Heart right ventricle (tissue), 16 donors: ENCODE measurements at regions not wholly inside any gene's neighbourhood (a gene's known extent, or its start where the extent isn't known, plus 50 kb on each side); places are given as distances from the start of the nearest gene placed in this dataset.
"Not testable (repeated sequence)": the region's sequence is repeated elsewhere in the genome, so short reads cannot be mapped to it uniquely, and the experiment has no call there.

Experiments used
- ATAC-seq, 8 donors: fragments of 200-7000 bp; cut with Tn5 transposase; one replicate each; pipeline ENCODE4 v1.9.1; 2020; ENCODE audit warnings: mild to moderate bottlenecking in 8 of 8, moderate library complexity in 8 of 8, moderate number of reproducible peaks in 1 of 8
- DNase-seq, 2 donors: peaks; one replicate each; pipeline ENCODE4 v3.0.0-alpha.2; 2020
- H3K27ac ChIP-seq, 10 donors: fragments of 200-600 bp; sonication (generic) in 2 of 10; one replicate each; pipeline versions ENCODE4 v1.5.0 to v1.8.0; 2020 to 2022; ENCODE audit warnings: mild to moderate bottlenecking in 3 of 10
- H3K27me3 ChIP-seq, 7 donors: fragments of 200-600 bp; one replicate each; pipeline ENCODE4 v1.8.0; 2021 to 2022; ENCODE audit warnings: mild to moderate bottlenecking in 2 of 7
- H3K36me3 ChIP-seq, 9 donors: fragments of 200-600 bp; sonication (generic) in 1 of 9; one replicate each; pipeline versions ENCODE4 v1.5.0 to v1.8.0; 2020 to 2022; ENCODE audit warnings: mild to moderate bottlenecking in 2 of 9
- H3K4me1 ChIP-seq, 9 donors: fragments of 200-600 bp; sonication (generic) in 1 of 9; one replicate each; pipeline versions ENCODE4 v1.5.0 to v1.8.0; 2020 to 2022; ENCODE audit warnings: mild to moderate bottlenecking in 4 of 9
- H3K4me3 ChIP-seq, 10 donors: fragments of 200-600 bp; sonication (generic) in 2 of 10; one replicate each; pipeline versions ENCODE4 v1.5.0 to v1.8.0; 2020 to 2022; ENCODE audit warnings: mild to moderate bottlenecking in 7 of 10, moderate library complexity in 2 of 10
- H3K9me3 ChIP-seq, 11 donors: fragments of 200-600 bp in 10 of 11; sonication (generic) in 2 of 11; one replicate each; pipeline versions ENCODE4 v1.5.0 to v1.8.0; 2013 to 2022; ENCODE audit warnings: mild to moderate bottlenecking in 2 of 11, control low read depth in 1 of 11, moderate library complexity in 1 of 11
- WGBS, 2 donors: extraction: QIAGEN DNeasy Blood & Tissue Kit; methylation state at CpG; one replicate each; pipeline ENCODE4 v1.1.7; 2013; ENCODE audit warnings: inconsistent platforms in 1 of 2; 5-methylcytosine and 5-hydroxymethylcytosine counted together
- intact Hi-C, 10 donors: fragments of 100-400 bp; cut with DNase I; formaldehyde crosslinking; loops; one replicate each; pipeline versions ENCODE4 v1.11.1 to v1.14.2; 2022
- TF ChIP-seq, protein P1 (sequence below), 9 donors: fragments of 200-600 bp; sonication (generic) in 2 of 9; IDR thresholded peaks; one replicate each; pipeline versions ENCODE4 v1.5.0 to v1.8.0; 2021 to 2022; ENCODE audit warnings: antibody characterized with exemption in 9 of 9, mild to moderate bottlenecking in 5 of 9, moderate library complexity in 1 of 9
- donor health status: Arrhythmogenic right ventricular cardiomyopathy.
- donor health status: ischemic (EF 13 %, LVEDD 7.1; RV severe dilation, severe dysfunction).
- donor health status: healthy with polysubstance abuse.
- donor health status: DM: no; HTN: yes; CAD: no.
- donor health status: DM: no; HTN: no; CAD: no.
- donor health status: ischemic (EF 25% LVEDD 6.9; RV normal size, moderate dysfunction).
- donor health status: ischemic (EF 25% LVEDD 5.7; RV mildly dilated, moderate dysfunction).
- donor health status: healthy.
- donor health status: DM: yes; HTN: yes; CAD: no.
- donor health status: Ischemic cardiomyopathy.
- donor health status: ischemic (EF 35%, LVEDD 5.7; RV mildly dilated, moderate dysfunction).
- donor health status: nonischemic (EF 11% LVEDD 7.7; RV severe dilation, severe dysfunction).
- donor health status: DM: yes; HTN: yes; CAD: no.
- donor health status: PGD.
- donor health status: ischemic (EF 29% LVEDD 5.4; RV normal size, mild dysfunction).
- donor health status: nonischemic (EF 23%, LVEDD 6.1; RV moderate dilation, normal function).

DNA sequence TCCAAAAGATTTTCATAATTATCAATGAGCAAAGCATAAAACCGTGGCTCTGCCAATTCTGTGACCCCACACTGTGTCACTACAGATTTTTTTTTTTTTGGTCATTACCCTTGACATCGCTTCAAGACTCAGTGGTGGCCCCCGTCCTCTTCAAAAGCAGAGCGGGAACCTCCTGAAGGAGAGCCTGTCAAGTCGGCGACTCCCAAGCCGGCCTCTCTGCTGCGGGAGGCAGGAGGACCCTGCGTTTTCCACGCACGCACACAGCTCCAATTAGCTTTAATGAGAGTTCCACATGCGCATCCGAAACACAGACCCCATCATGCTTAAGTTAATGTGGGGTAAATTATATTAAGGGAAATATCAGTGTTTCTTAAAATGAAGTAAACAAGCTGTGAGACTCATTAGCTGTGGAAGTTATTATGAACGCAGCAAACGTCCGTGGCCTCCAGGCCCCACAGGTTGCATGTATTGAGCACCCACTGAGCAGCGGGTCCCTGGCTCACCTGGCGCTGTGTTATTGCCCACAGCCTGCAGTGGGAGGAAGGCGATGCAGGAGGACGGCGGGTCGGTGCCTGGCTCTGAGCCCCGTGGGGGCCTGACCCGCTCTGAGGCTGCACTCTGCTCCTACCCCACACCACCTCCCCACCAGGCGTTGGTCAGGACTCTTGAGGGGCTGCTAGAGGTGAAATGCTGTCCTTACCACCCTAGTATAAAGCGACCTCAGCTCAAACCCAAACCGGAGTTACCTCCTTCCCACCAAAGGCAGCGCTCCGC lies 181.0 kb upstream of the SALL3 start:
- Histone ChIP-seq H3K27me3 (peaks cover 0 to 11% (median under 1%) of the 10 kb centered on the region in 7 donors), H3K9me3 (no peaks in the 10 kb centered on the region), H3K4me3 (no peak overlapping the region), H3K4me1 (no peaks in the 10 kb centered on the region), H3K36me3 (no peaks in the 10 kb centered on the region), H3K27ac (no peak overlapping the region)
- WGBS, 2 donors = 86% methylated on average over 29 of the region's 29 CpGs
- no peak for DNase-seq
- intact Hi-C loops = no loop called here
- ATAC-seq = no peak
- TF ChIP-seq, protein P1, sequence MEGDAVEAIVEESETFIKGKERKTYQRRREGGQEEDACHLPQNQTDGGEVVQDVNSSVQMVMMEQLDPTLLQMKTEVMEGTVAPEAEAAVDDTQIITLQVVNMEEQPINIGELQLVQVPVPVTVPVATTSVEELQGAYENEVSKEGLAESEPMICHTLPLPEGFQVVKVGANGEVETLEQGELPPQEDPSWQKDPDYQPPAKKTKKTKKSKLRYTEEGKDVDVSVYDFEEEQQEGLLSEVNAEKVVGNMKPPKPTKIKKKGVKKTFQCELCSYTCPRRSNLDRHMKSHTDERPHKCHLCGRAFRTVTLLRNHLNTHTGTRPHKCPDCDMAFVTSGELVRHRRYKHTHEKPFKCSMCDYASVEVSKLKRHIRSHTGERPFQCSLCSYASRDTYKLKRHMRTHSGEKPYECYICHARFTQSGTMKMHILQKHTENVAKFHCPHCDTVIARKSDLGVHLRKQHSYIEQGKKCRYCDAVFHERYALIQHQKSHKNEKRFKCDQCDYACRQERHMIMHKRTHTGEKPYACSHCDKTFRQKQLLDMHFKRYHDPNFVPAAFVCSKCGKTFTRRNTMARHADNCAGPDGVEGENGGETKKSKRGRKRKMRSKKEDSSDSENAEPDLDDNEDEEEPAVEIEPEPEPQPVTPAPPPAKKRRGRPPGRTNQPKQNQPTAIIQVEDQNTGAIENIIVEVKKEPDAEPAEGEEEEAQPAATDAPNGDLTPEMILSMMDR (IDR thresholded peaks at IDR 0.05) = no peak

DNA sequence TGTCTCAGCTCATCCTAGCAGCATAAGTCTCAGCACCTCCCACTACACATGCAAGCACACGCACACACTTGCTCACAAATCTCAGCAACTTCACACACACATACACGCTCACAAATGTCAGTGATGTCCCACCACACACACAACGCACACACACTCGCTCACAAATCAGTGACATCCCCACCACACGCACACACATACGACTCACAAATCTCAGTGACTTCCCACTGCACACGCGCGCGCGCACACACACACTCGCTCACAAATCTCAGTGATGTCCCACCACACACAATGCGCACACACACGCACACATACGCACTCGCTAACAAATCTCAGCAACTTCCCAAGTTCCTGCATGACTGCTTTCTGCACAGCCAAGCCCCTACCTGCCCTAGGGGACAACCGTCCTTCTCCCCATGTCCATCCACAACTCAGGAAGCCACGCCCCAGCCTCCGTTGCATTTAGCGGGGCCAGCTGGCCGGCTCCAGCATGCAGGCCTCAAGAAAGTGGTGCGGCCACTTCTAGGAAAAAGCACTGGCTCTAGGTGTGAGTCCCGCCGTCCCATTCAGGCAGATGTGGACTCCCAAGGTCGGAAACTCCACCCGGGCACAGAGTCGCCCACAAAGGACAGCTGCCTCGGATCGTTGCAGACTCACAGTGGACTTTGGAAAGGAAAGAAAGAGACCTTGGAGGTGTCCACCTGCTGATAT lies 180.1 kb upstream of the SALL3 start:
- Histone ChIP-seq H3K4me1 (no peaks in the 10 kb centered on the region), H3K9me3 (no peaks in the 10 kb centered on the region), H3K36me3 (no peaks in the 10 kb centered on the region), H3K27ac (no peak overlapping the region), H3K4me3 (no peak overlapping the region), H3K27me3 (peaks cover 0 to 8% (median 0%) of the 10 kb centered on the region in 7 donors)
- TF ChIP-seq, protein P1 (IDR thresholded peaks at IDR 0.05) = no peak
- WGBS, 2 donors = 83 to 87% methylated on average over 29 of the region's 29 CpGs
- DNase-seq (no peak), ATAC-seq (no peak)
- intact Hi-C loops = no loop called here

DNA sequence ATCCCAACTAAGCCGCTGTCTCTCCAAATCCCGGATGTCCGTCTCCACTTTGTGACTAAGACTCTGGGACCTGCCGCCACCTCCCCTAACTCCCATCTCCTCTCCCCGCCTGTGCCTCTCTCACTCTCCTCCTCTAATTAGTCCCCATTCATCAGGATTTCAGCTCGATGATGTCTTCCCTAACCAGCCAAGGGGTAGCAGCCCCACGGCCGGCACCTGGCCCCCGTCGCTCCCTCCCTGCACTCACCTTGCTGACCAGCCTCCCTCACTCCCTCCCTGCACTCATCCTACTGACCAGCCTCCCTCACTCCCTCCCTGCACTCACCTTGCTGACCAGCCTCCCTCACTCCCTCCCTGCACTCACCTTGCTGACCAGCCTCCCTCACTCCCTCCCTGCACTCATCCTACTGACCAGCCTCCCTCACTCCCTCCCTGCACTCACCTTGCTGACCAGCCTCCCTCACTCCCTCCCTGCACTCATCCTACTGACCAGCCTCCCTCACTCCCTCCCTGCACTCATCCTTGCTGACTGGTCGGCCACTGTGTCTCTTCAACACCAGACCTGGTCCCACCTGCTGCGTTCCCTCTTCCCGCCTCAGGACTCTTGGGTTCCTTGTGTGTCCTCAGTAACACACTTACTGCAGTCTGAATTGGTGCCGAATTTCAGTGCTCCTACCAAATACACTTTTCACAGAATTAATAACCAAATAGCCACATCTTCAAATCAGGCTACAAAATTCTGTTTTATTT lies 179.3 kb upstream of the SALL3 start:
- H3K36me3 ChIP-seq, H3K4me3 ChIP-seq, H3K4me1 ChIP-seq, ATAC-seq, H3K9me3 ChIP-seq, H3K27me3 ChIP-seq, intact Hi-C loops, H3K27ac ChIP-seq, DNase-seq: not testable (repeated sequence)
- 83 to 85% methylated on average over 14 of the region's 14 CpGs for WGBS, 2 donors

DNA sequence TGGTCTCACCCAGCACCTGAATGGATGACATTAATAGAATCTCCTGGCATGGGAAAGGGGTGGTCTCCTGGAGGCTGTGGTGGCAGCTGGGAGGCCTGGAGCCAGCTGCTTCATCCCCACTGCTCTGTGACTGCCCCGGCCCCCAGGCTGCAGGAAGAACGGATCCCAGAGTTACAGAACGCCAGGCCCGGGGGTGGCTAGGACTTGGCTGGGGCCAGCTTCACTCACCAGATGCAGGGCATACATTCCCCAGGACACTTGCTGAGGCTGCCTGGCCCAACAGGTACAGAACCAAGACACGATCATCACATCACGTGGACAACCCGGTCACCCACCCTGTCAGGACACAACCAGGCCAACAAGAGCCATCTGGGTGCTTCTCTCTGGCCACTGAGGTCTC lies 178.6 kb upstream of the SALL3 start:
- DNase-seq = no peak
- TF ChIP-seq, protein P1 (IDR thresholded peaks at IDR 0.05) = no peak
- Histone ChIP-seq H3K4me1 (no peaks in the 10 kb centered on the region), H3K27me3 (peaks cover 0 to 8% (median 0%) of the 10 kb centered on the region in 7 donors), H3K36me3 (no peaks in the 10 kb centered on the region), H3K27ac (no peak overlapping the region), H3K4me3 (no peak overlapping the region), H3K9me3 (no peaks in the 10 kb centered on the region)
- no peak for ATAC-seq
- WGBS, 2 donors = 79 to 84% methylated on average over 7 of the region's 7 CpGs
- intact Hi-C loops = no loop called here
